ENCODE measurements at regions not wholly inside any gene's neighbourhood (a gene's known extent, or its start where the extent isn't known, plus 50 kb on each side); places are given as distances from the start of the nearest gene placed in this dataset.

DNA sequence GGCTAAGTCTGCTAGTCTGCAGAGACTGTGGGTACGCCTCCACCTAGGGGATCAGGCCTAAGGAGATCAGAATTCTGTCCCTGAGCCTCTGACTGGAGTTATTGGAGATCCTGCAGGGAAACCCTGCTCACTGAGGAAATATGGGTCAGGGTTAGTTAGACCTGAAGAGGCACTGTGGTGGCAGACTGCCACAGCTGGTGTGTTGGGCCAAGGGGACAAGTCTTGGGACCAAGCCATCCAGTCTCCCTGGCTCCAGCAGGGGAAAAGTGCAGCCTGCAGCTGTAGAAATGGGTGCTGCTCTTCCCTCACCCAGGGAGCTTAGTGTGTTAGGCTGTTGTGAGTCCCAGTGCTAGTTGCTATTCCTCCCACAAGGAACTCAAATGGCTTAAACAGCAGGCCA lies 334.8 kb upstream of the LARGE1 start:
- TF ChIP-seq, protein P1, sequence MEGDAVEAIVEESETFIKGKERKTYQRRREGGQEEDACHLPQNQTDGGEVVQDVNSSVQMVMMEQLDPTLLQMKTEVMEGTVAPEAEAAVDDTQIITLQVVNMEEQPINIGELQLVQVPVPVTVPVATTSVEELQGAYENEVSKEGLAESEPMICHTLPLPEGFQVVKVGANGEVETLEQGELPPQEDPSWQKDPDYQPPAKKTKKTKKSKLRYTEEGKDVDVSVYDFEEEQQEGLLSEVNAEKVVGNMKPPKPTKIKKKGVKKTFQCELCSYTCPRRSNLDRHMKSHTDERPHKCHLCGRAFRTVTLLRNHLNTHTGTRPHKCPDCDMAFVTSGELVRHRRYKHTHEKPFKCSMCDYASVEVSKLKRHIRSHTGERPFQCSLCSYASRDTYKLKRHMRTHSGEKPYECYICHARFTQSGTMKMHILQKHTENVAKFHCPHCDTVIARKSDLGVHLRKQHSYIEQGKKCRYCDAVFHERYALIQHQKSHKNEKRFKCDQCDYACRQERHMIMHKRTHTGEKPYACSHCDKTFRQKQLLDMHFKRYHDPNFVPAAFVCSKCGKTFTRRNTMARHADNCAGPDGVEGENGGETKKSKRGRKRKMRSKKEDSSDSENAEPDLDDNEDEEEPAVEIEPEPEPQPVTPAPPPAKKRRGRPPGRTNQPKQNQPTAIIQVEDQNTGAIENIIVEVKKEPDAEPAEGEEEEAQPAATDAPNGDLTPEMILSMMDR (IDR thresholded peaks at IDR 0.05; ENCODE audit: borderline replicate concordance, insufficient read depth, low read depth, low read length): no peak
- H3K4me3 ChIP-seq (ENCODE audit: low read depth, low read length): no peak overlapping the region

DNA sequence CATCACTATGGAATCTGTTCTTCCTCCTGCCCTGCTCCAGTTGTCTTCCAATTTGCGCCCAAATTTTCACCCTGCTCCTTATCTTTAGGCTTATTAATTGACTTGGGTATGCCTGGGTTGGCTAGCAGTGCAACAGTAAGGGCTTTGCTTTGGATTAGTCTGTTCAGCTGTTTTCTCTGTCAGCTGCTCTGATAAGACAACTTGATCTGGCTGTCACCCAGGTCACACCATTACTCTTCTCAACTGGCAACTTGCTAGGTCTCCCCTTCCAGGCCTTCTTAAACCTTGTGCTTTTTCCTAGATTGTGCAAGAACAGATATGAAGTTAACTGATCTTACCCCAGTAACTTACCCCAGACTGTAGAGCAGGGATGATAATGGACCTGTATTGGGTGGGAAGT lies 357.8 kb upstream of the LARGE1 start:
- H3K4me3 ChIP-seq (ENCODE audit: low read depth, low read length): no peak overlapping the region
- TF ChIP-seq, protein P1 (IDR thresholded peaks at IDR 0.05; ENCODE audit: borderline replicate concordance, insufficient read depth, low read depth, low read length): no peak

DNA sequence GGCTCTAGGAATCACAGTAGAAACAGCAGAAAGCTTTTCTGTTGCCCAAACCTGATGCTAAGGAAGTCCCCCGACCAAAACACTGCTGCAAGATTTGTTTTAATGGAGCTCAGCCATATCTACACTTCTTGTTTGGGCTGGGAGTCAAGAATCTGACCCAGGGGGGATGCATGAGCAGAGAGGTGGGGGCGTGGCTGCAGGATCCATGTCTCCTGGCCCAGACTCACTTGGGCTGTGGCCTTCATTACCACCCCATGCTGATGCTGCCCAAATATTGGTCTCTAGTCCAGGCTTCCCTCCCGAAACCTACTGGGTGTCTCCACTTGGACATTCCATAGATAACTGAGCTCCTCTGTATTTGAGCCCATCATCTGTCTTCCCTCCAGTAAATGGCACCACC lies 361.5 kb upstream of the LARGE1 start:
- H3K4me3 ChIP-seq (ENCODE audit: low read depth, low read length): no peak overlapping the region
- TF ChIP-seq, protein P1 (IDR thresholded peaks at IDR 0.05; ENCODE audit: borderline replicate concordance, insufficient read depth, low read depth, low read length): no peak

DNA sequence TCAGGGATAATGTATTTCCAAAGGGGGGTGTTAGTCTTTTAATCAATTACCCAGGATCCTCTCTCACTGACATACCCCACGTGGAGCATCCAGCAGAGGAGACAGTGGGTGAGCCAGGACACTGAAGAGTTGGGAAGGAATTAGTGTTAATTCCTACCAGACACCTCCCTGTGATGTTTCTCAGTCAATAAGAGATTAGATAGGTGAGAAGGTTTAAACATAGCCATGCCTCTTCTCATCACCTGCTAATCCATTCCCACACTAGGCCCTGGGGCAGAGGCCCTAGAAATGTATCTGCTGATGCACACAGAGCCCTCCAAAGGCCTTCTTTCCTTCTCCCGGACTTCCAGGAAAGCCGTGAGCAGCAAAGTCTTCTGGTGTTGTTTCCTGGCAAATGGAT lies 363.6 kb upstream of the LARGE1 start:
- no peak overlapping the region for H3K4me3 ChIP-seq (ENCODE audit: low read depth, low read length)
- TF ChIP-seq, protein P1 (IDR thresholded peaks at IDR 0.05; ENCODE audit: borderline replicate concordance, insufficient read depth, low read depth, low read length): no peak

DNA sequence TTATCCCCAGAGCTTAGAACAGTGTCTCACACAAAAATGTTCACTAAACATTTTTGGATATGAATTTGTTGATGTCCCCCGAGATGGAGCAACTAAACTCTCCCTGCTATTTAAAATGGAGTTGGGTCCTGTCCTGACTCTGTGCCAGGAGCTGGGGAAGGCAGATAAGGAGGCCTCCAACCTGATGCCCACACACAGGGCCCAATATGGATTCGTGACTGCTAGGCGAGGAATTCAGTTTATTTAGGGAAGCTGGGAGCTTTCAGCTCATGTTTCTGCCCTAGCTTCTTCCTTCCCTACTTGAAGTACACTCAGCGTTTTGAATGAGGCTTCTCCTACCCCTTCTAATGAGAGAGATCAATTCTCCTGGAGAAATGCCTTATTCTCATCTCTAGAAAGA lies 373.0 kb upstream of the LARGE1 start:
- TF ChIP-seq, protein P1 (IDR thresholded peaks at IDR 0.05; ENCODE audit: borderline replicate concordance, insufficient read depth, low read depth, low read length): no peak
- no peak overlapping the region for H3K4me3 ChIP-seq (ENCODE audit: low read depth, low read length)

DNA sequence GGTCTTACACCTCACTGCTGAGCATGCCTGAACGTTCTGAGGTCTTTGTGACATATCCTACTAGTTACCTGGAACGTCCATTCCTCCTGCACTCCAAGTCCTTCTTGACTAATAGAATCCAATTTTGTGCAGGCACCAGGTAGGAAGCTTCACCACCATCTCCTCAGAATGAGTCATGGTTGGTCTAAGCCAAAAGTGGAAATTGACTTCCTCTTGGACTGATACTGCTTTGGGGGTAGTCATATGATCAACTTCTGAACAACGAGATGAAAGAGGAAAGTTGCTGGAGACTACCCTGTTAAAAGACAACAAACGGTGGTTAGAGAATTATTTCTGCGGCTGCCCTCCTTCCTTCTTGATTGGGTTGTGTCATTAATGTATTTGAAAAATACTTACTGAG lies 374.2 kb upstream of the LARGE1 start:
- TF ChIP-seq, protein P1 (IDR thresholded peaks at IDR 0.05; ENCODE audit: borderline replicate concordance, insufficient read depth, low read depth, low read length): no peak

DNA sequence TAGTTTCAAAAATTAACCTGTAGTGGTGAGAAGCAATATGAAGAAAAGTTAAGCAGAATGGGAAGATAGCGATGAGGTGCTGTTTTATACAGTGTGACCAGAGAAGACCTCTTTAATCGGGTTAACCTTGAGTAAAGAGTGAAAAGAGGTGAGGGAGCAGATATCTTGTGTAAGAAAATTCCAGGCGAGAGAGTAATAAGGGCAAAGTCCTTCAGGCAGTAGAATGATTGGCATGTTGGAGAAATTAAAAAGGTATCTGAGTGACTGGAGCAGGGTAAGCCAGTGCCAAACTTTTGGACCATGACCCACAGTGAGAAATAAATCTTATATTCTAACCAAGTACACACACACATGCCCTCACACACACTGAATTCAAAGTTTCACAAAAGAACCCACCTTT lies 374.7 kb upstream of the LARGE1 start:
- TF ChIP-seq, protein P1 (IDR thresholded peaks at IDR 0.05; ENCODE audit: borderline replicate concordance, insufficient read depth, low read depth, low read length): no peak
- H3K4me3 ChIP-seq (ENCODE audit: low read depth, low read length): no peak overlapping the region

More for the DNA sequence above, 374.2 kb upstream of the LARGE1 start:
- H3K4me3 ChIP-seq (ENCODE audit: low read depth, low read length): no peak overlapping the region

Measured in GM12875 (cell line).